HG02798 (cell line): ENCODE measurements at regions not wholly inside any gene's neighbourhood (a gene's known extent, or its start where the extent isn't known, plus 50 kb on each side); places are given as distances from the start of the nearest gene placed in this dataset.
A peak's percentile ranks its signal among the peaks of the same experiment; 100 is the strongest.

ENCODE experiments used
- ATAC-seq: cut with Tn5 transposase; IDR thresholded peaks from one replicate; pipeline ENCODE4 v1.9.1; 2021; ENCODE audit warnings: mild to moderate bottlenecking; ENCODE audit not compliant: unreplicated experiment, poor library complexity

DNA sequence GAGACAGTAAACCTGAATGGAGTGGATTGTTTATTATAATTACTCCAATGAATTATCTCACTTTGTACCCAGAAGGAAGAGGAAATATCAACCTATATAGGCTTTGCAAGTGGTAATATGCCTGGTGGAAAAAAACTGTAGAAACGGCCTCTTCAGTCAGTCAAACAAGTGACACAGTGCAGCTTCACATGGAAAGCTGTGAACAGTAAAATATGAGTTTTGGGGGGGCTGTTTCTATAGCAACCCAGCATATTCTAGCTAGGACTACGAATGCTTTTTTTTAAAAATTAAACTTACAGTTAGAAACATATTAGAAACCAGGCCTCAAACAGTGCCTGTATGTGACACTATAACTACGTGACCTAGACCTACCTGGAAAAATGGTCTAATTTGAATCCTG, 150.1 kb downstream of the PPP1R2C start:
- ATAC-seq, result no peak

DNA sequence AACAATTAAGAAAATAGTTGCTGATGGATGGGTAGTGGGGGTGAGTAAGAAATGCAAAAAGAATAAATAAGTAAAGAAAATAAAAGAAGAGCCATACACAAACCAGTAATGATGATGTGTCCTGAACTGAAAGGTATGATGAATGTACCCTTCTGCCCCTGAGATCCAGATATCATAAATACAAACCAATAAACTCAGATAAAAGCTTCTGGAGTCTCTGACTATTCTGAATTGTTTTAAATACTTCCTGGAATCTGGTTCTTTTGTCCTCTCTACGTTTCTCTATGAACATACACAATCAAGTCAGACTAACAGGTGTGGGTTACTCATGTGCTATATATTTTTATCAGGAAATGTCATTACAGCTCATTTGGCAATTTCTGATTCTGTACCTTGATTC, 153.4 kb downstream of the PPP1R2C start:
- ATAC-seq, result no peak

DNA sequence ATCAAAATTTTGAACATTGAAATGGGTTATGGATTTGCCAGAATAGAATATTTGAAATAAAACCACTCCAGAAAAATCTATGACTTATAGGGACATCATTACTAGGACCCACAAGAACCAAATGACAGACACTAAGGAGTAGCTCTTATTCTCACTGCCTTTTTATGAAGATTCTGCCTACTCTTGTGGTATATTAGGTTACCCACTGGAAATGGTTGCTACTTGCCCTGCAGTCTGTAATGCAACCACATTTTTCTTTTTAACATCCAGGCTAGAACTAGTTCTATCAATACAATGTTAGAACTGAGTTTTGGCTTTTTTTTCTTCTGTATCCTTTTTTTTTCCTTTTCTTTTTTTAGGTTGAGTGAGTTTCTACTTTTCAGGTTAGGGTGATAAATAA, 158.9 kb downstream of the PPP1R2C start:
- ATAC-seq, result no peak

DNA sequence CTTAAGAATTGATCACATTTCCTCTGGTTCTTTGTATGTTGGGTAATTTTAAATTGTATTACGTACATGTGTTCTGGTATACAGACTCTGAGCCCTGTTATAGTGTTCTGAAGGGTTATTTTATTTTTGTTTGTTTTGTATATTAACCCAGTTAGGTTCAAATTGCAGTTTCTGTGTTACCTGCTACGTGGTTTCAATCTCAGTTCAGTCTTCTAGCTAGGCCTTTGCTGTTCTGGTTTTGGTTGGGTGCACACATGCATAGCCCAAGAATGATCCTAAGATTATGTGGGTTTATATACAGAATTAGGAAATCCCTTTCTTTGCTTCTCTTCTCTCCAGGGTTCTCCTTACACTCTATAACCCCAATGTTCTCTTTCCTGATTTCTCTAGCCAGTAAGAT, 161.0 kb downstream of the PPP1R2C start:
- ATAC-seq, result peak; percentile 53

DNA sequence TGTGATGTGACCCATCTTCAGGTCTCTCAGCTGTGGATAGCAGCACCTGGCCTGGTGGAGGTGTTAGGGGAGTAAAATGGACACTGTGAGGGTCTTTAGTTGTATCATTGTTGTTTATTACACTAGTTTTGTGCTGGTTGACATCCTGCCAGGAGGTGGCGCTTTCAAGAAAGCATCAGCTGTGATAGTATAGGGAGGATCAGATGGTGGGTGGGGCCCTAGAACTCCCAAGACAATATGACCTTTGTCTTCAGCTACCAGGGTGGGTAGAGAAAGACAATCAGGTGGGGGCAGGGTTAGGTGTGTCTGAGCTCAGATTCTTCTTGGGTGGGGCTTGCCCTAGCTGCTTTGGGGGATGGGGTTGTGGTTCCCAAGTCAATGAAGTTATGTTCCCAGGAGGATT, 162.8 kb downstream of the PPP1R2C start:
- no peak for ATAC-seq

DNA sequence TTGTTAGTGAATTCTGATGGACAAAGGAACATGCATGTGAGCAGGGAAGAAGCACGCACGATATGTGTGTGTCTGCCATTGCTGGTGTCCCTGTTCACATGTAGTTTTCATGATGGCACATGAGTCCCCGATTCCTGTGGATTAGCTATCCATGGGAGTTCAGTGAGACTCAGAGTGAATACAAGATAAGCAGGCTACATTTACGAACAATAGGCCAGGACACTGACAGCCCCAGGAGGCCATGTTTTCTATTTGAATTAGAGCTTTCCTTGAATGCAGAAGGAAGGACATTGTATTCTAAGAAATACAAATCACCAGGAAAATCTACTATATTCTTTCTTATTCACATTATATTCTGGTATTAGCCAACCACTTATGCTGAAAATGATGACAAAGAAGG, 171.4 kb downstream of the PPP1R2C start:
- no peak for ATAC-seq

DNA sequence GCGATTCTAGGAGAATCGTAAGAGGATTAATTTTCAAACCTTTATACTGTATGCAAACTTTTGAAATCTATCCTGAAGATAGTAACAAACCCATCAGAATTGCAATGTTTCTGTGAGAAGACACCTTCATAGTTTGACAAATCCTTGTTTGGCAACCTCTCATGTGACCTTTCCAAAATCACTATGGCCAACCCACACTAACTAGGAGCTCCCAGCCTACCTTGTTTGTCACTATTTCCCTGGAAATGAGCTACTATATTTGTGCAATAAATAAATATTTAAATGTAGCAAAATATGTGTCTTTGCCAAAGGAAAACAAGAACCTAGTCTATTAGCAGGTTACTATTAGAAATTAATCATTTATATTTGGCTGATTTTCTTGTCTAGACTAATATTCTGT, 173.7 kb downstream of the PPP1R2C start:
- no peak for ATAC-seq

DNA sequence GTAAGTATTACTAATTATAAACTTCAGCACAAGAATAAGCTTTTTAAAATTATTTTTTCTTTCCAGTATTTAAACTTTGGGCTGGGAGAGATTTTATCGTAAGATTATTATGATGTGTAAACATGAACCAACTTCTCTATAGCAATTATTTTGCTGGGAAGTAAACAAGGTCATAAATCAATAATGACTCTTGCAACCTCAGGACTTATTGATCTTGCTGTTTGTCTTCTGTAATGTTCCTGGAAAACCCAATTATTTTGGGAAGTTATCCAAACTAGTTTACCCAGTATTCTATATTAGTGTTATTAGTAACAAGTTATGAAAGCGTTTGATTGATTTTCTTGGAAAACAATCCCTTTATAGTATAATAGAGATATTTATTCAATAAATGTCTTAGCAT, 174.9 kb downstream of the PPP1R2C start:
- ATAC-seq, result no peak

DNA sequence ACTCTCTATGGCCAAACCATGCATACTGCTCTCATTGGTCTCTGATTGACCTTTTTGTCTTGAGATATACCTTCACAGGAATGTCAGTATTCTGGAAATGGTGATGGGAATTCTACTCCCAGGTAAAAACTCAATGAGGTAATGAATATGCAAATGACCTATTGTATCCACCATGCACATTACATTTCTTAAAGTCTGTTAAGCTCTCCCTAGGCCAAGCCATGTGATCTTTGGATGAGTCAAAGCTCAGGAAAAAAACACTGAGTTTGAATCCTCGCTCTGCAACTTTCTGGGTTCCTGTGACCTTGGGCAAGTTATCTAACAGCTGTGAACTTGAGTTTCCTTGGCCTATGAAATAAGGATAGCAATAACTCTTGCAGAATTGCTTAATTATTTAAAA, 175.4 kb downstream of the PPP1R2C start:
- no peak for ATAC-seq

DNA sequence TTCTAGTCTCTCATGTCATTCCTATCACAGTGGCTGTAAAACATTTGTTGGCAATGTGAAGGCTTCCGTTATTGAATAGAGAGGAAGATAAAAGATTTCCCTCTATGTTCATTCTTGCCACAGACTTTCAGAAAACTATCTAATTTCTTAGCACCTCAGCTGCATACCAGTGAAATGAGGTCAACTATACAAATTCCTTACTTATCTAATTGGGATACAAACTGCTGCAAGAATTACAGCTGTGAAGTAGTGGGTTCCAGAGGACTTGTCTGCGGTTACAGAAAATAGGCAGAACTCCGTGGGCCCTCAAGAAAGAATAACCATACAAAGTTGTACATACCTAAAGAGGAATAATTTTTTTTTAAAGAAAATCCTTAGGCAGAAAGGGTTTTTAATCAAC, 175.8 kb downstream of the PPP1R2C start:
- ATAC-seq, result no peak

DNA sequence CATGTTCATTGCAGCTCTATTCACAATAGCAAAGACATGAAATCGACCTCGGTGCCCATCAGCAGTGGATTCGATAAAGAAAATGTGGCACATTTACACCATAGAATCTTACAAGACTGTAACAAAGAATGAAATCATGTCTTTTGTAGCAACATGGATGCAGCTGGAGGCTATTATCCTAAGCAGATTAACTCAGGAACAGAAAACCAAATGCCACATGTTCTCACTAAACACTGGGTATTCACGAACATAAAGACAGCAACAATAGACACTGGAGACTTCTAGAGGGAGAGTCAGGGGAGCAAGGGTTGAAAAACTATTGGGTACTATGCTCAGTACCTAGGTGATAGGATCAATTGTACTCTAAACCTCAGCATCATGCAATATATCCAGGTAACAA, 180.5 kb downstream of the PPP1R2C start:
- no peak for ATAC-seq

DNA sequence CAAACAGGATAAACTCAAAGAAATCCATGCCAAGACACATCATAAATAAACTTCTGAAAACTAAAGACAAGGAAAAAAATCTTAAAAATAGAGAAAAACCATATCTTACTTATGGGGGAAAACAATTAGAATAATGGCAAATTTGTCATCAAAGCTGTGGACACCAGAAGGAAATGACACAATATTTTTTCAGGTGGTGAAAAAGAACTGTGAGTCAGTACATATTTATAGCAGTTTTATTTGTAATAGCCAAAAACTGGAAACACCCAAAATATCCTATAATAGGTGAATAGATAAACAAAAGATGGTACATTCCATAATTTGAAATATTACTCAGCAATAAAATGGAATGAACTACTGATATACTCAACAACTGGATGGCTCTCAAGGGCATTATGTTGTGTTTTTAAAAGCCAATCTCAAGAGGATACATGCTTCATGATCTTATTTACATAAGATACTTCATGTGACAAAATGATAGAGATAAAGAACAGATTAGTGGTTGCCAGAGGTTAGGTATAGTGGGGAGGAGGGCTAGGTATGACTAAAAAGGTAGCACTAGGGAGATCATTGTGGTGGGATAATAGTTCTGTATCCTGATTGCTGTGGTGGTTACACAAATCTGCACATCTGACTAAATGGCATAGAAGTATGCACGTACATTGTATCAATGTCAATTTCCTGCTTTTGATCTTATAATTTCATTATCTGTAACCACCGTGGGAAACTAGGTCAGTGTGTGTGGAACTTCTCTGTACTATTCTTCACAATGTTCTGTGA, 191.9 kb downstream of the PPP1R2C start:
- ATAC-seq, result no peak

DNA sequence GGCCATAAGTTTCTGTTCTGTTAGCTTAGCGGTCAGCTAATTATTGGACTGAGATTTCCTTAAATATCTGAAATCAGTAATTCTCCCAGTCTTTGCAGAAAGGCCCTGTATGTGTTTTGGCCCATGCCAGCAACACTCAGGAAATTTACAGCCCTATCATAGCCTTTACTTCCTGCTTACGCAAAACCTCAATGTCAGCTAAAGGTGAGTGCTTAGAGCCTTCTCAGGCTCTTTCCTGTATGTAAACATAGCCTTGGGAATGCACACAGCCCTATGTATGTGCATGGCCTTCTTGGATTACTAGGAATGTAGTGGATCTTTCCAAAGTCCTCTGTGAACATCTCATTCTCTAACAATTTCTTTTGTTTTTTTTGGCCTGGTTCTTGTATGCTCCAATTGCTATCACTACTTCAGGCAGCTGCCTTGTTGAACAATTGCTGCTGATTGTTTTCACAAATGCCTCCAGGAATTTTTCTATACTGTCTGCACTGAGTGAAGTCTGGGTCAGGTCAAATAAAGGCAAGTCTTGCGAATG, 200.0 kb downstream of the PPP1R2C start:
- ATAC-seq, result no peak

DNA sequence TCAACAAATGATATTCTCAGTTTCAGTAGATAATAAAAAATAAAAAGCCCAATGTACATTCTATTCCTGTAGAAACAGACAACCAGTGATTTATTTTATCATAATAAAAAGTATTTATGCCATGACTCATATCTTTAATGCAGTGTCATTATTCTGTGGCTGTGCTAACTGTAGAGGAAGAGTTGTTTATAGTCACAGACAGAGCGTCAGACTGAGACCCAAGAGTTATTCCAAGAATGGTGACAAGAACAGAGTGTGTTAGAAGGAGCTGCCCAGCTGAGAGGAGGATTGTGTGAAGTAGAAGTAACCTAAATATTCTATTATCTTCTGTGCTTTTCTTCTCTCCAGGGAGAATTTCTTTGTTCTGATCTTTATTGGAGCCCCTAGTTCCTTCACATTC, 210.7 kb downstream of the PPP1R2C start:
- ATAC-seq, result no peak

DNA sequence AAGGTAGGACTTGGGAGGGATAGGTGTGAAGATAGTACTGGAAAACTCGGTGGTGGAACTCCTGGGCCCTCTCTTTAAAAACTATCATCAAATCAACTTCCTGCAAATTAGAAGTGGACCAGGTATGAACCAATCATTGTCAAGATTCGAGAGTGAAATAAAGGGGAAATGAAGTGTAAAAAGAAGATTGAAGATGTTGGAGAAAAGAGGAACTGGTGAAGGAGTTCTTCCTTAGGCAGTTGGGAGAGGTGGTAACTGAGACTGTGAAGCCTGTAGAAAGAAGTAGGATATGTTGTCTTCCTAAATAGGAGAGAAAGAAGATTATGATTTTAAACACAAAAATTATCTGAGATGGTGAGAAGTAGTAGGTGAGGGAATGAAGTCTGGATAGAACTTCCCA, 212.2 kb downstream of the PPP1R2C start:
- ATAC-seq, result no peak

DNA sequence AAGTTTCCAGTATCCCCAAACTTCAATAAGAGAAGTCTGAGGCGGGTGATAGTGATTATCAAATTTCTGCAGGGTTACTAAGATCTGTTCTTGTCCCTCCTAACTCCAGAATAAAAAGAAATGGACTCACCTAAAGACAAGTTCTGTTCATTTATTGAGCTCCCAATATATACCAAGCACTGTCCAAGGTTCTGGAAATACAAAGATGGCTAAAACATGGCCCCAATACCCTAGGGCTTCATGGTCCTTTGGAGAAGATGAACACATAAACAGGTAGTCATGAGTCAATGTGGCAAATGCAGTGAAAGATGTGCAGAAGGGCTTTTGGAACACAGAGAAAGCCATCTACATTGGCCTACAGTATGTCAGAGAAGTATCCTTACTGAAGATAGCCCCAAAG, 231.2 kb downstream of the PPP1R2C start:
- no peak for ATAC-seq

DNA sequence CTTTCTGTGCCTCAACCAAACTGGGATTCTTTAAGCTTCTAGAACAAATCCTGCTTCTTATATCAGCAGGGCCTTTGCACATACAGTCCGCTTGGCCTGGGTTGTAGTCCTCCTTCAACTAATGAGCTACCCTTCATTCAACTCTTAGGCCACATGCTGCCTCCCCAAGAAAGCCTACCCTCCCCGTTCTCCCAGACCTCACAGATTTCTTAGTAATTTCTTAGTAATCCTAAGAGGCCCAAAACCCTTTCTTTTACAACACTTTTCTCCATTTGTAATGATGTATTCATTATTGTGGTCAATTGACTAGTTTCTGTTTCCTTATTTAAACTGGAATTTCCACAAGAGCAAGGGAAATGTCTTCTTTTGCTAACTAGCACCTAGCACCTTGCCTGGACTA, 233.1 kb downstream of the PPP1R2C start:
- no peak for ATAC-seq

DNA sequence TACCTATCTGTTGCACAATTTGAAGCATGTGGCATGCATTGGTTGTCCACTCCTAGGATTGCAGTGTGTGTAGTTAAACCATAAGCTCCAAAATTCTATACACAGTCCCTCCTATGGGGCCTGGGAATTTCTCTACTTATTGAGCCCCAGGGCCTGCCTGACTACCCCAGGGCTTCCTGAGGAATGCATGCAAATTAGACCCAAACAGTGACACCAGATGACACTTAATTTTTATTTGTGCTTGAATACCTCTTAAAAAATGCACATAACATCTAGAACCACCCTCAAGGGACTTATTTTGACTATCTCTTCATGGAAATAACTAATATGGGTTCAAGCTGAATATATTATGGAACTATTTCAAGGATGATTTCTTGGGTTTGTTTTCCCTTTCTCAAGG, 236.4 kb downstream of the PPP1R2C start:
- no peak for ATAC-seq

DNA sequence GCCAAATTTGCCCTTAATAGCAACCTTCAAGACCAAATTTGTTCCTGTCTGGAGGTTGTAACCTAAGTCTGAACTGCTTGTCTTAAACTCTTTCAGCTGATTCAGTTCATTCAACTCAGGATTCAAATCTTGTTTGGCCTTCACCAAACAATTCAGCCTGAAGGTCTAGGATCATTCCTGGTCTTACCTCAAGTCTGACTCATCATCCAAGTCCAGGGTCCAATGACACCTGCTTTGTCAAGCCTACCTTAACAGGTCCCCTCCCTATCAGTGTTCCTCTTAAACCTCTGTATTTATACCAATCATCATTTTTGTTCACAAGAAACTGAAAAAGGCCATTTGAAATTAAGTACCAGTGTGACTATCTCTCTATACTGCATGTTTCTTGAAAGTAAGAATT, 237.8 kb downstream of the PPP1R2C start:
- no peak for ATAC-seq

DNA sequence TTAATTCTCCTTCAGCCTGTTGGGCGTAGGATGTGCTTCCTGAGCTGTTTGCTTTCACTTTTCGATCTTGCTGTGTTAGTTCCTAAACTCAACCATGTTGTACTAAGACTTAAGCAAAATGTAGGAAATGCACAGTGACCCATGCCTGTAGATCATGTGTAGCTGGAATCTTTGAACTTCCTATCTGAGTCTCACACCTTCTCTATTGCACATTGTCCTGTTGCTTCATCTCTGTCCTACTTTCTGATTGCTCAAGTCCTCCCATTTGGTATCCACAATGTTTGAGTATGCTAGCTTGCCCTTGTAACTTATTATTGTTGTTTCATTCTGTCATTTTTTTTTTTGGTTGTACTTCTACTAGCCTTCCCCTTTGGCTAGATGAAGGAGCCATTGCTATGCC, 239.6 kb downstream of the PPP1R2C start:
- no peak for ATAC-seq

DNA sequence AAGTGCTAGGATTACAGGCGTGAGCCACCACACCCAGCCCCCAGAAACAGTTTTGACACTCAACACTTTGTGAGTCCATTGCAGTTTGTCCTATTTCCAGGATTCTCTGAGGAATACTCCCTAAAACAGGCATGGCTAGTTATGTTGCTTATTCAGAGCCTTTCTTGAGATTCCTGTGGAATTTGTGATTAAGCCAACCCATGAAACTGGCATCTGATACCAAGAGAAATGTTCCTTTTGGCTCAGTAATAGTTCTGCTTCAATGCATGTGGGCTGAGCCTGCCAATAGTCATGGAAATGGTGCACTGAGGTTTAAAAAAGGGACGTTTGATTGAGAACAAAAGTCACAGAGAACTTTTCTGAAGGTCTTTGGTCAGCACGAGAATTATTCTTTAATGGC, 241.7 kb downstream of the PPP1R2C start:
- ATAC-seq, result no peak

DNA sequence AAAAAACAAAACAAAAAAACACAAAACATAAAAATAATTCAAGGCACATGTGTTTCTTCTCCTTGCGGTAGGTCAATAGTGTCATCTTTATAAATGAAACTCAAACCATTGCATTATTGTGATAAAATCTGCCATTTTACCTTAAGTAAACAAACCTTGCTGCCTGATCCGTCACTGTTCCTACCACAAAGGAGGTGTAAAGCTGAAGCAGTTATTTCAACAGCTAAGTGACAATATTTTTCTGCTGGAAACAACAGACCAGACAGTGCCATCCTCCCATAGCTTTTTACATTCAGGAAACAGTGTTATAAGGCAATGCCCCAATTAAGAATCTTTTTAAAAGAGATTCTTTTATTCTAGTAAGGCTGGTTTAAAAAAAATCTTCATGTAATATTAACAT, 242.7 kb downstream of the PPP1R2C start:
- no peak for ATAC-seq
